HepG2 (cell line): ENCODE measurements at regions not wholly inside any gene's neighbourhood (a gene's known extent, or its start where the extent isn't known, plus 50 kb on each side); places are given as distances from the start of the nearest gene placed in this dataset.
A peak's percentile ranks its signal among the peaks of the same experiment; 100 is the strongest.
"Not testable (repeated sequence)": the region's sequence is repeated elsewhere in the genome, so short reads cannot be mapped to it uniquely, and the experiment has no call there.

Experiments
- ATAC-seq: fragments of 200-7000 bp; cut with Tn5 transposase; 3 replicates; pipeline ENCODE4 v1.9.1; 2020; ENCODE audit warnings: mild to moderate bottlenecking, moderate library complexity
- BruUV-seq: library from RNA; stranded (reverse); fragments of 400-500 nt; replicated peaks from 2 replicates; lab custom pipeline; 2021; lab: Mats Ljungman, UMichigan
- CTCF ChIA-PET: fragments of 300-600 bp; formaldehyde crosslinking; extraction: SDS; loops from one replicate; lab custom pipeline; 2021; ENCODE audit warnings: low total read pairs, inconsistent platforms, low intra/inter-chr PET ratio; lab: Yijun Ruan, JAX
- POLR2A ChIA-PET: fragments of 350-600 bp; sonication (Branson Sonifier 250); formaldehyde crosslinking; loops from one replicate; lab custom pipeline; 2020; ENCODE audit warnings: antibody characterized with exemption, inconsistent platforms; lab: Yijun Ruan, JAX
- DNase-seq: peaks from one replicate; pipeline ENCODE4 v3.0.0-alpha.2; 2015; ENCODE audit warnings: low spot score
- FAIRE-seq: peaks from 3 replicates; lab custom pipeline; 2011; peaks lifted over from hg19 to GRCh38; lab: Jason Lieb, UNC
- H2AFZ ChIP-seq: one replicate; pipeline ENCODE4 v1.6.1; 2011; ENCODE audit warnings: low read length, inconsistent platforms
- H3K27ac ChIP-seq: fragments of 300-600 bp; 3 replicates; pipeline ENCODE4 v1.8.0; 2011; ENCODE audit warnings: mixed run types, mild to moderate bottlenecking, mixed read lengths, low read length, inconsistent platforms; ENCODE audit not compliant: insufficient read depth; ENCODE audit errors: extremely low read length
- H3K27me3 ChIP-seq, 2 experiments: fragments of 200-600 bp in 1 of 2; 2 replicates in 1 of 2; 3 replicates in 1 of 2; pipeline versions ENCODE4 v1.6.0 to v1.8.0; 2011; ENCODE audit warnings: low read length in 2 of 2, mild to moderate bottlenecking in 2 of 2, moderate library complexity in 2 of 2, inconsistent platforms in 1 of 2; ENCODE audit not compliant: insufficient read depth in 2 of 2, control insufficient read depth in 1 of 2
- H3K36me3 ChIP-seq, 2 experiments: fragments of 200-600 bp in 1 of 2; replicated peaks in 1 of 2; 2 replicates in 1 of 2; 3 replicates in 1 of 2; pipeline versions ENCODE4 v1.5.1 to v1.8.0; 2011; ENCODE audit warnings: low read length in 2 of 2, inconsistent platforms in 1 of 2; ENCODE audit not compliant: insufficient read depth in 2 of 2, control insufficient read depth in 1 of 2
- H3K4me1 ChIP-seq: 2 replicates; pipeline ENCODE4 v1.5.1; 2012; ENCODE audit warnings: low read length, inconsistent platforms; ENCODE audit not compliant: insufficient read depth
- H3K4me2 ChIP-seq: 2 replicates; pipeline ENCODE4 v1.6.0; 2011; ENCODE audit warnings: low read depth, low read length, inconsistent platforms
- H3K4me3 ChIP-seq, 3 experiments: fragments of 200-600 bp in 1 of 3; sonication (generic), shearing (Covaris generic) in 1 of 3; replicated peaks in 1 of 3; 2 replicates each; pipeline ENCODE4 v1.5.1; 2011 to 2016; ENCODE audit warnings: low read length in 3 of 3, inconsistent platforms in 2 of 3, low read depth in 2 of 3, mild to moderate bottlenecking in 2 of 3, control low read depth in 1 of 3, mixed read lengths in 1 of 3; ENCODE audit not compliant: insufficient read depth in 1 of 3
- H3K79me2 ChIP-seq: one replicate; pipeline ENCODE4 v1.6.1; 2011; ENCODE audit warnings: low read length, inconsistent platforms; ENCODE audit not compliant: insufficient read depth
- H3K9ac ChIP-seq: 2 replicates; pipeline ENCODE4 v1.6.0; 2011; ENCODE audit warnings: mild to moderate bottlenecking, low read depth, low read length, inconsistent platforms; ENCODE audit not compliant: insufficient read depth
- H3K9me3 ChIP-seq: 2 replicates; pipeline ENCODE4 v1.5.1; 2012; ENCODE audit warnings: mild to moderate bottlenecking, low read length
- H4K20me1 ChIP-seq: 2 replicates; pipeline ENCODE4 v1.6.0; 2011; ENCODE audit warnings: inconsistent platforms, mild to moderate bottlenecking, low read length, moderate library complexity; ENCODE audit not compliant: insufficient read depth
- FOXA3 ChIP-seq: IDR thresholded peaks from 2 replicates; pipeline ENCODE4 v1.6.1; 2016; ENCODE audit warnings: missing genetic modification reagents, missing compliant biosample characterization
- HMGXB4 ChIP-seq, 2 experiments: sonication (generic) in 1 of 2; formaldehyde crosslinking in 1 of 2; IDR thresholded peaks; 2 replicates each; pipeline versions ENCODE4 v1.4.0 to v1.6.1; 2018 to 2020; ENCODE audit warnings: missing genetic modification reagents in 2 of 2, borderline replicate concordance in 1 of 2, low read depth in 1 of 2, mild to moderate bottlenecking in 1 of 2, missing biosample characterization in 1 of 2
- PHF8 ChIP-seq: sonication (generic); formaldehyde crosslinking; IDR thresholded peaks from 2 replicates; pipeline ENCODE4 v1.5.0; 2020; ENCODE audit warnings: missing genetic modification reagents
- POLR2G ChIP-seq: fragments of 200-400 bp; formaldehyde crosslinking; IDR thresholded peaks from 2 replicates; pipeline ENCODE4 v1.6.1; 2018; ENCODE audit warnings: mild to moderate bottlenecking, low read depth, low read length, moderate library complexity
- RARA ChIP-seq: IDR thresholded peaks from 2 replicates; pipeline ENCODE4 v1.6.1; 2016; ENCODE audit warnings: missing genetic modification reagents, missing compliant biosample characterization
- SALL1 ChIP-seq: sonication (generic); formaldehyde crosslinking; IDR thresholded peaks from 2 replicates; pipeline ENCODE4 v1.8.0; 2022; ENCODE audit warnings: mild to moderate bottlenecking, missing genetic modification reagents
- SOX6 ChIP-seq, 2 experiments: fragments of 450-650 bp in 1 of 2; sonication (generic) in 1 of 2; formaldehyde crosslinking in 1 of 2; IDR thresholded peaks; 2 replicates each; pipeline versions ENCODE4 v1.4.0 to v1.6.1; 2017 to 2020; ENCODE audit warnings: antibody characterized with exemption in 1 of 2, mild to moderate bottlenecking in 1 of 2, missing genetic modification reagents in 1 of 2
- TAF1 ChIP-seq: sonication (generic); formaldehyde crosslinking; IDR thresholded peaks from 2 replicates; pipeline ENCODE4 v1.4.0; 2020; ENCODE audit warnings: missing genetic modification reagents
- YY1 ChIP-seq: IDR thresholded peaks from 2 replicates; pipeline ENCODE4 v1.6.1; 2011; ENCODE audit warnings: low read length, low read depth, moderate library complexity, mild to moderate bottlenecking; ENCODE audit not compliant: insufficient read depth, insufficient replicate concordance
- ZNF281 ChIP-seq: sonication (generic); formaldehyde crosslinking; IDR thresholded peaks from 2 replicates; pipeline ENCODE4 v1.4.0; 2020; ENCODE audit warnings: missing genetic modification reagents, borderline replicate concordance
- ZNF687 ChIP-seq: sonication (generic); formaldehyde crosslinking; IDR thresholded peaks from 2 replicates; pipeline ENCODE4 v1.5.1; 2020; ENCODE audit warnings: mild to moderate bottlenecking, missing genetic modification reagents, moderate library complexity
- WGBS: methylation state at CpG from one replicate; pipeline ENCODE4 v1.1.6; 2017; ENCODE audit warnings: low lambda C conversion rate; 5-methylcytosine and 5-hydroxymethylcytosine counted together
- in situ Hi-C: cut with HindIII; loops from 2 replicates; pipeline ENCODE4 v1.10.0; 2017; ENCODE audit warnings: low pct_unique_long_range_greater_than_20kb; ENCODE audit not compliant: extremely low pct_ligation_motif_present
- intact Hi-C: fragments of 100-400 bp; cut with micrococcal nuclease; formaldehyde crosslinking; loops from one replicate; pipeline ENCODE4 v1.10.0; 2022; ENCODE audit not compliant: unreplicated experiment

GRCh38 chr13:50185769-50186763, 170.8 kb downstream of the KCNRG start:
- in situ Hi-C loops; DNase-seq; H3K36me3 ChIP-seq; H3K9me3 ChIP-seq; H3K27me3 ChIP-seq; H2AFZ ChIP-seq; H4K20me1 ChIP-seq; FAIRE-seq; CTCF ChIA-PET; TF ChIP-seq SOX6 (IDR thresholded peaks at IDR 0.05): not testable (repeated sequence)
- peak; percentile 42 for ATAC-seq
- Histone ChIP-seq H3K9ac (peak overlapping the region; percentile 96), H3K4me2 (peak overlapping the region; percentile 74), H3K4me1 (peaks cover 39% of the 10 kb centered on the region), H3K79me2 (peaks cover 50% of the 10 kb centered on the region), H3K27ac (peak overlapping the region; percentile 92), H3K4me3 (peak overlapping the region; percentile 60 to 92 (median 74))
- POLR2A ChIA-PET: interaction anchor here (0.9 to 2.8 kb wide), 4 partner anchors 59 to 133 kb away, joined by 3 to 21 read pairs (median 8); no protein-coding TSS in a partner anchor
- peak; percentile 42; the same call in 1 of the 2 replicates for TF ChIP-seq POLR2G
- TF ChIP-seq PHF8 (CRISPR knock-in tag): peak; percentile 49; the same call in 1 of the 2 replicates
- peak; percentile 46 for TF ChIP-seq FOXA3 (CRISPR knock-in tag)
- peak; percentile 13; the same call in 1 of the 2 replicates for TF ChIP-seq SOX6 (CRISPR knock-in tag; IDR thresholded peaks at IDR 0.05)
- peak; percentile 54; the same call in 1 of the 2 replicates for TF ChIP-seq TAF1 (CRISPR knock-in tag)
- 0 out of 2 replicates have a peak, but pooled peaks have one; percentile 11 for TF ChIP-seq RARA
- TF ChIP-seq YY1: peak; percentile 38
- TF ChIP-seq ZNF687: peak; percentile 43
- TF ChIP-seq HMGXB4 (CRISPR knock-in tag; IDR thresholded peaks at IDR 0.05; ENCODE audit: borderline replicate concordance in 1 of 2, low read depth in 1 of 2): peak in 1 of 2 experiments; percentile 50; a peak in 1 of 4 replicates
- peak; percentile 14; the same call in 1 of the 2 replicates for TF ChIP-seq SALL1 (CRISPR knock-in tag)
- peak; percentile 87 for TF ChIP-seq ZNF281 (CRISPR knock-in tag)
- intact Hi-C loops: loop anchor here (5.0 to 10.0 kb wide), 3 partner anchors 56 to 99 kb away; no protein-coding TSS in a partner anchor
- under 1% methylated on average over 8 of the region's 32 CpGs for WGBS
- BruUV-seq: TSS peak; percentile 61
